ENCODE measurements at regions not wholly inside any gene's neighbourhood (a gene's known extent, or its start where the extent isn't known, plus 50 kb on each side); places are given as distances from the start of the nearest gene placed in this dataset.

GRCh38 chr1:230494514-230494913 lies 68.4 kb upstream of the PGBD5 start:
- TF ChIP-seq ZNF19 (tag by site-specific recombination; IDR thresholded peaks at IDR 0.05; ENCODE audit: low read depth) (no peak), ZSCAN16 (tag by site-specific recombination; IDR thresholded peaks at IDR 0.05) (no peak), GLI4 (tag by site-specific recombination; IDR thresholded peaks at IDR 0.05) (no peak)
- TF ChIP-seq, protein P1, sequence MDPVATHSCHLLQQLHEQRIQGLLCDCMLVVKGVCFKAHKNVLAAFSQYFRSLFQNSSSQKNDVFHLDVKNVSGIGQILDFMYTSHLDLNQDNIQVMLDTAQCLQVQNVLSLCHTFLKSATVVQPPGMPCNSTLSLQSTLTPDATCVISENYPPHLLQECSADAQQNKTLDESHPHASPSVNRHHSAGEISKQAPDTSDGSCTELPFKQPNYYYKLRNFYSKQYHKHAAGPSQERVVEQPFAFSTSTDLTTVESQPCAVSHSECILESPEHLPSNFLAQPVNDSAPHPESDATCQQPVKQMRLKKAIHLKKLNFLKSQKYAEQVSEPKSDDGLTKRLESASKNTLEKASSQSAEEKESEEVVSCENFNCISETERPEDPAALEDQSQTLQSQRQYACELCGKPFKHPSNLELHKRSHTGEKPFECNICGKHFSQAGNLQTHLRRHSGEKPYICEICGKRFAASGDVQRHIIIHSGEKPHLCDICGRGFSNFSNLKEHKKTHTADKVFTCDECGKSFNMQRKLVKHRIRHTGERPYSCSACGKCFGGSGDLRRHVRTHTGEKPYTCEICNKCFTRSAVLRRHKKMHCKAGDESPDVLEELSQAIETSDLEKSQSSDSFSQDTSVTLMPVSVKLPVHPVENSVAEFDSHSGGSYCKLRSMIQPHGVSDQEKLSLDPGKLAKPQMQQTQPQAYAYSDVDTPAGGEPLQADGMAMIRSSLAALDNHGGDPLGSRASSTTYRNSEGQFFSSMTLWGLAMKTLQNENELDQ (tag by site-specific recombination; IDR thresholded peaks at IDR 0.05; ENCODE audit: low read depth): no peak
